ES-I3 (cell line): ENCODE measurements at regions not wholly inside any gene's neighbourhood (a gene's known extent, or its start where the extent isn't known, plus 50 kb on each side); places are given as distances from the start of the nearest gene placed in this dataset.

ENCODE experiments used
- H3K36me3 ChIP-seq: 2 replicates; pipeline ENCODE4 v1.6.1; 2013; ENCODE audit warnings: mild to moderate bottlenecking, low read length, control low read depth, moderate library complexity; ENCODE audit not compliant: insufficient read depth
- H3K4me1 ChIP-seq: 2 replicates; pipeline ENCODE4 v1.6.1; 2013; ENCODE audit warnings: mild to moderate bottlenecking, control low read depth, low read length; ENCODE audit not compliant: insufficient read depth
- H3K9ac ChIP-seq: 2 replicates; pipeline ENCODE4 v1.6.1; 2013; ENCODE audit warnings: low read depth, mild to moderate bottlenecking, low read length, moderate library complexity
- H3K9me3 ChIP-seq: 2 replicates; pipeline ENCODE4 v1.6.1; 2013; ENCODE audit warnings: mild to moderate bottlenecking, low read length, moderate library complexity; ENCODE audit not compliant: control insufficient read depth, insufficient read depth

DNA sequence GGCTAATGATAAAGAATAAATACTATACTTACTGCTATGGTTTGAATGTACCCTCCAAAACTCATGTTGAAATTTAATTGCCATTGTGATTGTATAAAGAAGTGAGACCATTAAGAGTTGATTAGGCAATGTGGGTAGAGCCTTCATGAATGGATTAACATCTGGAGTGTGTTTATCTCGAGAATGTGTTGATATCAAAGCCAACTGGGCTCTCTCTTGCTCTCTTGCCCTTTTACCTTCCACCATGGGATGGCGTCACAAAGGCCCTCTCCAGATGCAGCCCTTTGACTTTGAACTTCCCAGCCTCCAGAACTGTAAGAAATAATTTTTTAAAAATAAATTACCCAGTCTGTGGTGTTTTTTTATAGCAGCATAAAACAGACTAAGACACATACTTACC, 50.1 kb upstream of the GHITM start:
- H3K9me3 ChIP-seq: no peaks in the 10 kb centered on the region
- no peaks in the 10 kb centered on the region for H3K4me1 ChIP-seq
- H3K36me3 ChIP-seq: no peaks in the 10 kb centered on the region
- H3K9ac ChIP-seq: no peak overlapping the region
